DND-41 (cell line): ENCODE measurements at regions not wholly inside any gene's neighbourhood (a gene's known extent, or its start where the extent isn't known, plus 50 kb on each side); places are given as distances from the start of the nearest gene placed in this dataset.

Experiments
- ATAC-seq: fragments of 200-7000 bp; cut with Tn5 transposase; 3 replicates; pipeline ENCODE4 v1.9.1; 2021; ENCODE audit warnings: low read depth; ENCODE audit not compliant: insufficient read depth
- DNase-seq: peaks from one replicate; pipeline ENCODE4 v3.0.0-alpha.2; 2020
- H2AFZ ChIP-seq: 2 replicates; pipeline ENCODE4 v1.6.0; 2012; ENCODE audit warnings: low read depth, low read length
- H3K27ac ChIP-seq: 2 replicates; pipeline ENCODE4 v1.5.1; 2012; ENCODE audit warnings: low read length, inconsistent platforms
- H3K27me3 ChIP-seq: fragments of 200-600 bp; sonication (generic); 2 replicates; pipeline ENCODE4 v1.6.0; 2012; ENCODE audit warnings: low read length, mild to moderate bottlenecking, inconsistent platforms; ENCODE audit not compliant: insufficient read depth, poor library complexity
- H3K36me3 ChIP-seq: 2 replicates; pipeline ENCODE4 v1.5.1; 2012; ENCODE audit warnings: low read length, inconsistent platforms; ENCODE audit not compliant: insufficient read depth
- H3K4me1 ChIP-seq: 2 replicates; pipeline ENCODE4 v1.5.1; 2012; ENCODE audit warnings: mild to moderate bottlenecking, low read length; ENCODE audit not compliant: insufficient read depth
- H3K4me2 ChIP-seq: 2 replicates; pipeline ENCODE4 v1.6.0; 2012; ENCODE audit warnings: mild to moderate bottlenecking, moderate library complexity, low read length, inconsistent platforms; ENCODE audit not compliant: insufficient read depth
- H3K4me3 ChIP-seq, 2 experiments: fragments of 200-600 bp in 1 of 2; shearing (Covaris generic) in 1 of 2; 2 replicates each; pipeline ENCODE4 v1.5.1; 2012 to 2016; ENCODE audit warnings: inconsistent platforms in 2 of 2, low read length in 2 of 2, mild to moderate bottlenecking in 2 of 2, low read depth in 1 of 2, moderate library complexity in 1 of 2
- H3K79me2 ChIP-seq: 2 replicates; pipeline ENCODE4 v1.6.0; 2012; ENCODE audit warnings: low read length, inconsistent platforms; ENCODE audit not compliant: insufficient read depth
- H3K9ac ChIP-seq: 2 replicates; pipeline ENCODE4 v1.6.0; 2012; ENCODE audit warnings: low read depth, mild to moderate bottlenecking, inconsistent platforms, low read length, moderate library complexity
- H3K9me3 ChIP-seq: 2 replicates; pipeline ENCODE4 v1.5.1; 2012; ENCODE audit warnings: low read length, moderate library complexity, mild to moderate bottlenecking, inconsistent platforms; ENCODE audit not compliant: insufficient read depth, severe bottlenecking
- H4K20me1 ChIP-seq: 2 replicates; pipeline ENCODE4 v1.6.0; 2012; ENCODE audit warnings: low read length; ENCODE audit not compliant: insufficient read depth
- CTCF ChIP-seq: IDR thresholded peaks from 2 replicates; pipeline ENCODE4 v1.5.1; 2012; ENCODE audit warnings: borderline replicate concordance, low read length, moderate library complexity, mild to moderate bottlenecking; ENCODE audit not compliant: poor library complexity, severe bottlenecking; ENCODE audit errors: extremely low read depth
- EZH2 ChIP-seq: IDR thresholded peaks from 3 replicates; pipeline ENCODE4 v1.6.1; 2012; ENCODE audit warnings: borderline replicate concordance, low read depth, mild to moderate bottlenecking, moderate library complexity, low read length, inconsistent platforms; ENCODE audit not compliant: severe bottlenecking

DNA sequence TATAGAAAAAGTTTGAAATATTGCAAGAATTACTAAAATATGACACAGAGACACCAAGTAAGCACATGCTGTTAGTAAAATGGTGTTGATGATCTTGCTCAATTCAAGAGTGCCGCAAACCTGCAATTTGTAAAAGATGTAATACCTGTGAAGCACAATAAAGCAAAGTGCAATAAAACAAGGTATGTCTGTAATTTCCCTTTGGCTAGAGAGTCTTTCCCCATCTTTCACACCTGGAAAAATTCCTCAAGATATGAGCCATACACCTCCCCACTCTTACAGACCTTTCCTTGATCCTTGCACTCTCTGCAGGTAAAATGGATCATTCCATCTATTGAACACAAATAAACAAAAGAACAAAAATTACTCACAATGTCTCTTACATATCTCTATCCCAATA lies 597.8 kb downstream of the EFNA5 start:
- TF ChIP-seq EZH2 = no peak
- TF ChIP-seq CTCF = no peak

GRCh38 chr5:107072440-107072839 lies 598.3 kb downstream of the EFNA5 start:
- Histone ChIP-seq H4K20me1 (no peaks in the 10 kb centered on the region), H3K27ac (no peak overlapping the region), H3K9ac (no peak overlapping the region), H3K79me2 (no peaks in the 10 kb centered on the region), H3K36me3 (no peaks in the 10 kb centered on the region), H3K4me1 (no peaks in the 10 kb centered on the region), H3K4me2 (no peak overlapping the region), H3K4me3 (no peak overlapping the region), H3K27me3 (no peaks in the 10 kb centered on the region), H2AFZ (no peak overlapping the region), H3K9me3 (no peaks in the 10 kb centered on the region)
- TF ChIP-seq CTCF (no peak), EZH2 (no peak)
- DNase-seq = no peak
- no peak for ATAC-seq

More for the DNA sequence above, 597.8 kb downstream of the EFNA5 start:
- ATAC-seq (no peak), DNase-seq (no peak)
- Histone ChIP-seq H3K4me1 (no peaks in the 10 kb centered on the region), H3K9ac (no peak overlapping the region), H3K9me3 (no peaks in the 10 kb centered on the region), H3K4me2 (no peak overlapping the region), H3K4me3 (no peak overlapping the region), H3K36me3 (no peaks in the 10 kb centered on the region), H3K79me2 (no peaks in the 10 kb centered on the region), H2AFZ (no peak overlapping the region), H3K27ac (no peak overlapping the region), H3K27me3 (no peaks in the 10 kb centered on the region), H4K20me1 (no peaks in the 10 kb centered on the region)

DNA sequence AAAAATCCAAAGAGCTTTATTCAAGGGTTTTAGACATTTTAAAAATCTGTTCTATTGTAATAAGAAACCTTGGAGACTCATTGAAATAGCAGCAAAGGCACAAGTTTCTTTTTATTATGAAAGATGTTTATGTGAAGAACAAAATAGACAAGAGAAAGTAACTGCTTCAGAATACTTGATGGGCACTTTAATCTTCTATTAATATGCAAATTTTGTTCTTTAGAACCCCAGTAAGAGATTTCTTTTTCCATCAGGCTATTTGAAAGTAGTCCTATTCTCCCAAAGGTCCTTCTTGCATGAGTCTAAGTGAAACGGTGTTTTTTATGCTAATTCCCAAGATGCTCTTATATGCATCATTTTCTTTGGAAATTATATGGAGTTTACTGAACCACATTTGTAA lies 602.0 kb downstream of the EFNA5 start:
- Histone ChIP-seq H3K9ac (no peak overlapping the region), H2AFZ (no peak overlapping the region), H3K4me3 (no peak overlapping the region), H3K9me3 (no peaks in the 10 kb centered on the region), H3K27me3 (no peaks in the 10 kb centered on the region), H3K4me2 (no peak overlapping the region), H3K79me2 (no peaks in the 10 kb centered on the region), H4K20me1 (no peaks in the 10 kb centered on the region), H3K4me1 (no peaks in the 10 kb centered on the region), H3K27ac (no peak overlapping the region), H3K36me3 (no peaks in the 10 kb centered on the region)
- TF ChIP-seq EZH2 (no peak), CTCF (no peak)
- ATAC-seq (no peak), DNase-seq (no peak)

- H3K9me3 ChIP-seq = no peaks in the 10 kb centered on the region
- no peaks in the 10 kb centered on the region for H3K79me2 ChIP-seq
- TF ChIP-seq EZH2 (no peak), CTCF (no peak)
- no peaks in the 10 kb centered on the region for H3K27me3 ChIP-seq
- no peak overlapping the region for H2AFZ ChIP-seq
- H3K36me3 ChIP-seq = no peaks in the 10 kb centered on the region
- no peak overlapping the region for H3K4me3 ChIP-seq
- no peak overlapping the region for H3K4me2 ChIP-seq
- DNase-seq (no peak), ATAC-seq (no peak)
- H3K27ac ChIP-seq = no peak overlapping the region
- H4K20me1 ChIP-seq = no peaks in the 10 kb centered on the region
- no peaks in the 10 kb centered on the region for H3K4me1 ChIP-seq
- no peak overlapping the region for H3K9ac ChIP-seq
These were observed 603.3 kb downstream of the EFNA5 start for GRCh38 chr5:107067395-107067794.
